ENCODE measurements at regions not wholly inside any gene's neighbourhood (a gene's known extent, or its start where the extent isn't known, plus 50 kb on each side); places are given as distances from the start of the nearest gene placed in this dataset.
A peak's percentile ranks its signal among the peaks of the same experiment; 100 is the strongest.

DNA sequence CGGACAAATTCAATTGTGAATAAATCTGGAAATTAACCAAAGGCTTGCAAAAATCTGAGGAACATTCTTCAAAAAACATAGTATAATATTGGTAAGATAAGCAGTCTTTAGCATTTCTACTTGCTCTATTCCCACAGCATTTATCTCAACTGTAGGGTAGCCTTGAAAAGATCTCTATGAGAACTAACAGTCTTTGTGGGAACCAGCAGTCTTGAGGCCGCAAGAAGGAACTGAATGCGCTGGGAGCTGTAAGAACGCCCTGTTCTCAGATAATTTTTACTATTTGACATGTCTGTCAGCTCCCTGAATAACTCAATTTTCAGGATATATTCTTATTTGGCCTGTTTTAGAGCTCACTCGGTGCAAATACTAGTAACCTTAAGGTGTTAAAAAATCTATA, 519.3 kb upstream of the CXorf51A start:
- H3K27ac ChIP-seq = no peak overlapping the region
- no peak overlapping the region for H3K4me3 ChIP-seq
- no peak for TF ChIP-seq POLR2A (IDR thresholded peaks at IDR 0.05; ENCODE audit: low read length)
- TF ChIP-seq EP300 (IDR thresholded peaks at IDR 0.05) = no peak
- no peaks in the 10 kb centered on the region for H3K4me1 ChIP-seq
- FAIRE-seq (no peak), DNase-seq (ENCODE audit: low read depth in 1 of 2, low spot score in 1 of 2) (no peak), ATAC-seq (no peak)
- POLR2A ChIA-PET = no interaction called here
- H3K9me3 ChIP-seq = no peaks in the 10 kb centered on the region
- 2% methylated on average over 5 of the region's 5 CpGs for WGBS (ENCODE audit: missing lambda C conversion rate)
- H3K4me2 ChIP-seq = no peak overlapping the region
- CTCF ChIA-PET = interaction anchor here (0.7 kb wide), 2 partner anchors 27 to 1508 kb away, joined by 3 read pairs; no protein-coding TSS in a partner anchor

DNA sequence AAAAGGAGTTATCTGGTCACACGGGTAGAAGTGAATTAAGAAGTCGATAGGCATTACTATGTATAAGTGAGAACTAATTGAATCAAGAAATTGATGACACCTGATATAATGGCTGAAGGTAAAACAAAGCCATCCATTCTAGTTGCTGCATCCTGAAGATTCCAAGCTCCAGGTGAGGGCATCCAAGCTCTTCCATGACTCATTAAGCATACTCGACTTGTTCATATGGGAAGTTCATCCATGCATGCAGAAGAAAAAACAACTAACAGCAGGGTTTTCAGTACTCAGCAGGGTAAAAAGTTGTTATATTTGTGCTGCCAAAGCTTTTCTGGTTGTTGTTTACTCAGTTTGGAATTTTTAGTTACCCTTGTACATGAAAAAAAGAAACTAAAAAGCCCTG, 508.0 kb upstream of the CXorf51A start:
- Histone ChIP-seq H3K27ac (no peak overlapping the region), H3K4me3 (no peak overlapping the region), H3K4me1 (no peaks in the 10 kb centered on the region), H3K4me2 (no peak overlapping the region), H3K9me3 (no peaks in the 10 kb centered on the region)
- TF ChIP-seq JUNB (IDR thresholded peaks at IDR 0.05) (no peak), MYC (IDR thresholded peaks at IDR 0.05; ENCODE audit: borderline replicate concordance, low read length) (no peak), FOXS1 (CRISPR knock-in tag; IDR thresholded peaks at IDR 0.05) (no peak), EHMT2 (IDR thresholded peaks at IDR 0.05; ENCODE audit: low read depth) (no peak), POLR2A (IDR thresholded peaks at IDR 0.05; ENCODE audit: low read length) (no peak), KDM1A (IDR thresholded peaks at IDR 0.05; ENCODE audit: low read depth) (no peak), GATA3 (IDR thresholded peaks at IDR 0.05; ENCODE audit: borderline replicate concordance) (no peak), NR3C1 (IDR thresholded peaks at IDR 0.05) (no peak), EHF (CRISPR knock-in tag; IDR thresholded peaks at IDR 0.05) (no peak), FOSL2 (IDR thresholded peaks at IDR 0.05) (no peak), FOSL2 (CRISPR knock-in tag; IDR thresholded peaks at IDR 0.05) (no peak), E2F6 (IDR thresholded peaks at IDR 0.05; ENCODE audit: borderline replicate concordance, low read depth) (no peak), BHLHE40 (IDR thresholded peaks at IDR 0.05; ENCODE audit: low read depth, low read length) (no peak), MAX (IDR thresholded peaks at IDR 0.05) (no peak), TP53 (CRISPR knock-in tag; IDR thresholded peaks at IDR 0.05) (no peak), RNF2 (IDR thresholded peaks at IDR 0.05; ENCODE audit: borderline replicate concordance, low read depth) (no peak), ZFP36 (IDR thresholded peaks at IDR 0.05; ENCODE audit: borderline replicate concordance, partially characterized antibody) (no peak), JUN (IDR thresholded peaks at IDR 0.05) (no peak), POLR2AphosphoS2 (conservative IDR thresholded peaks at IDR 0.05; ENCODE audit: low read length) (no peak)
- TF ChIP-seq, protein P1, sequence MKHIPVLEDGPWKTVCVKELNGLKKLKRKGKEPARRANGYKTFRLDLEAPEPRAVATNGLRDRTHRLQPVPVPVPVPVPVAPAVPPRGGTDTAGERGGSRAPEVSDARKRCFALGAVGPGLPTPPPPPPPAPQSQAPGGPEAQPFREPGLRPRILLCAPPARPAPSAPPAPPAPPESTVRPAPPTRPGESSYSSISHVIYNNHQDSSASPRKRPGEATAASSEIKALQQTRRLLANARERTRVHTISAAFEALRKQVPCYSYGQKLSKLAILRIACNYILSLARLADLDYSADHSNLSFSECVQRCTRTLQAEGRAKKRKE (CRISPR knock-in tag; IDR thresholded peaks at IDR 0.05; ENCODE audit: low read depth) = no peak
- TF ChIP-seq, protein P2, sequence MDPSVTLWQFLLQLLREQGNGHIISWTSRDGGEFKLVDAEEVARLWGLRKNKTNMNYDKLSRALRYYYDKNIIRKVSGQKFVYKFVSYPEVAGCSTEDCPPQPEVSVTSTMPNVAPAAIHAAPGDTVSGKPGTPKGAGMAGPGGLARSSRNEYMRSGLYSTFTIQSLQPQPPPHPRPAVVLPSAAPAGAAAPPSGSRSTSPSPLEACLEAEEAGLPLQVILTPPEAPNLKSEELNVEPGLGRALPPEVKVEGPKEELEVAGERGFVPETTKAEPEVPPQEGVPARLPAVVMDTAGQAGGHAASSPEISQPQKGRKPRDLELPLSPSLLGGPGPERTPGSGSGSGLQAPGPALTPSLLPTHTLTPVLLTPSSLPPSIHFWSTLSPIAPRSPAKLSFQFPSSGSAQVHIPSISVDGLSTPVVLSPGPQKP (IDR thresholded peaks at IDR 0.05; ENCODE audit: low read depth, low read length) = no peak
- DNase-seq (ENCODE audit: low read depth in 1 of 2, low spot score in 1 of 2) (no peak), FAIRE-seq (no peak), ATAC-seq (no peak)
- WGBS (ENCODE audit: missing lambda C conversion rate) = 0% methylated on average over 3 of the region's 3 CpGs
- ChIA-PET CTCF (no interaction called here), POLR2A (no interaction called here)

DNA sequence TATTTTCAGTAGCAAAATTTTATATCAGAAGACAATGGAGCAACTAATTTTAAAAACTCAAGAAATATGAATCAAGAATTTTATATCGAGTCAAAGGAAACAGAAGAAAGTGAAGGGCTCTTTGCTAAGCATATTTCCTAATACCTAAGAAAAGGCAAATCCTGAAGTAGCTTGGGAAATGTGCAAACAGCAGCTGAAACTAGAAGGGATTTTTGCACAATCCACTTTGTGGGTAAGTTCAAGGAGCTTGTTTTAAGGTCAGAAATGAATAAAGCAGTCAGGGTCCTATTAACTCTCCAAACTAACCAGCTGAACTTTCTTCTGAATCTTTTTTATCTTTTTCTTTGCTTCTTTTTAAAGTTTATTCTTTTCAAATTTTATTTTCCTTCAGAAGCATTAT, 500.9 kb upstream of the CXorf51A start:
- Histone ChIP-seq H3K9me3 (no peaks in the 10 kb centered on the region), H3K4me3 (no peak overlapping the region), H3K27ac (no peak overlapping the region), H3K4me2 (no peak overlapping the region), H3K4me1 (no peaks in the 10 kb centered on the region)
- ChIA-PET POLR2A (no interaction called here), CTCF (no interaction called here)
- ATAC-seq (no peak), DNase-seq (ENCODE audit: low read depth in 1 of 2, low spot score in 1 of 2) (no peak), FAIRE-seq (peak; percentile 63)
- 10% methylated on average over 1 of the region's 1 CpG for WGBS (ENCODE audit: missing lambda C conversion rate)
- TF ChIP-seq CBX8 (IDR thresholded peaks at IDR 0.05) (no peak), NR3C1 (IDR thresholded peaks at IDR 0.05) (no peak), MAX (IDR thresholded peaks at IDR 0.05) (no peak), NPAS2 (CRISPR knock-in tag; IDR thresholded peaks at IDR 0.05; ENCODE audit: borderline replicate concordance) (no peak), PBX3 (IDR thresholded peaks at IDR 0.05) (no peak), MAFK (IDR thresholded peaks at IDR 0.05; ENCODE audit: partially characterized antibody) (no peak), CBX2 (IDR thresholded peaks at IDR 0.05; ENCODE audit: borderline replicate concordance, low read depth) (no peak)
- TF ChIP-seq, protein P3, sequence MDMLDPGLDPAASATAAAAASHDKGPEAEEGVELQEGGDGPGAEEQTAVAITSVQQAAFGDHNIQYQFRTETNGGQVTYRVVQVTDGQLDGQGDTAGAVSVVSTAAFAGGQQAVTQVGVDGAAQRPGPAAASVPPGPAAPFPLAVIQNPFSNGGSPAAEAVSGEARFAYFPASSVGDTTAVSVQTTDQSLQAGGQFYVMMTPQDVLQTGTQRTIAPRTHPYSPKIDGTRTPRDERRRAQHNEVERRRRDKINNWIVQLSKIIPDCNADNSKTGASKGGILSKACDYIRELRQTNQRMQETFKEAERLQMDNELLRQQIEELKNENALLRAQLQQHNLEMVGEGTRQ (IDR thresholded peaks at IDR 0.05) = no peak
- TF ChIP-seq, protein P4, sequence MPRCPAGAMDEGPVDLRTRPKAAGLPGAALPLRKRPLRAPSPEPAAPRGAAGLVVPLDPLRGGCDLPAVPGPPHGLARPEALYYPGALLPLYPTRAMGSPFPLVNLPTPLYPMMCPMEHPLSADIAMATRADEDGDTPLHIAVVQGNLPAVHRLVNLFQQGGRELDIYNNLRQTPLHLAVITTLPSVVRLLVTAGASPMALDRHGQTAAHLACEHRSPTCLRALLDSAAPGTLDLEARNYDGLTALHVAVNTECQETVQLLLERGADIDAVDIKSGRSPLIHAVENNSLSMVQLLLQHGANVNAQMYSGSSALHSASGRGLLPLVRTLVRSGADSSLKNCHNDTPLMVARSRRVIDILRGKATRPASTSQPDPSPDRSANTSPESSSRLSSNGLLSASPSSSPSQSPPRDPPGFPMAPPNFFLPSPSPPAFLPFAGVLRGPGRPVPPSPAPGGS (IDR thresholded peaks at IDR 0.05) = no peak
